Kidney epithelial cell (primary cell): ENCODE measurements at regions not wholly inside any gene's neighbourhood (a gene's known extent, or its start where the extent isn't known, plus 50 kb on each side); places are given as distances from the start of the nearest gene placed in this dataset.

Source experiments
- DNase-seq: peaks from one replicate; pipeline ENCODE4 v3.0.0-alpha.2; 2010; ENCODE audit warnings: low read depth
- H3K27me3 ChIP-seq: 2 replicates; pipeline ENCODE4 v1.6.0; 2011; ENCODE audit warnings: low read length; ENCODE audit not compliant: control insufficient read depth, insufficient read depth
- H3K36me3 ChIP-seq: 2 replicates; pipeline ENCODE4 v1.5.1; 2011; ENCODE audit warnings: low read length; ENCODE audit not compliant: control insufficient read depth, insufficient read depth
- H3K4me3 ChIP-seq: 2 replicates; pipeline ENCODE4 v1.5.1; 2011; ENCODE audit warnings: low read depth, mild to moderate bottlenecking, control low read depth, low read length
- TF ChIP-seq, protein P1 (sequence below): IDR thresholded peaks from 2 replicates; pipeline ENCODE4 v1.5.1; 2011; ENCODE audit warnings: mild to moderate bottlenecking, moderate library complexity, low read length, control low read depth, inconsistent platforms; ENCODE audit not compliant: insufficient read depth, poor library complexity, severe bottlenecking

GRCh38 chr14:104344818-104345620, 206.6 kb downstream of the KIF26A start:
- TF ChIP-seq, protein P1, sequence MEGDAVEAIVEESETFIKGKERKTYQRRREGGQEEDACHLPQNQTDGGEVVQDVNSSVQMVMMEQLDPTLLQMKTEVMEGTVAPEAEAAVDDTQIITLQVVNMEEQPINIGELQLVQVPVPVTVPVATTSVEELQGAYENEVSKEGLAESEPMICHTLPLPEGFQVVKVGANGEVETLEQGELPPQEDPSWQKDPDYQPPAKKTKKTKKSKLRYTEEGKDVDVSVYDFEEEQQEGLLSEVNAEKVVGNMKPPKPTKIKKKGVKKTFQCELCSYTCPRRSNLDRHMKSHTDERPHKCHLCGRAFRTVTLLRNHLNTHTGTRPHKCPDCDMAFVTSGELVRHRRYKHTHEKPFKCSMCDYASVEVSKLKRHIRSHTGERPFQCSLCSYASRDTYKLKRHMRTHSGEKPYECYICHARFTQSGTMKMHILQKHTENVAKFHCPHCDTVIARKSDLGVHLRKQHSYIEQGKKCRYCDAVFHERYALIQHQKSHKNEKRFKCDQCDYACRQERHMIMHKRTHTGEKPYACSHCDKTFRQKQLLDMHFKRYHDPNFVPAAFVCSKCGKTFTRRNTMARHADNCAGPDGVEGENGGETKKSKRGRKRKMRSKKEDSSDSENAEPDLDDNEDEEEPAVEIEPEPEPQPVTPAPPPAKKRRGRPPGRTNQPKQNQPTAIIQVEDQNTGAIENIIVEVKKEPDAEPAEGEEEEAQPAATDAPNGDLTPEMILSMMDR = no peak
- H3K36me3 ChIP-seq = no peaks in the 10 kb centered on the region
- no peak overlapping the region for H3K4me3 ChIP-seq
- H3K27me3 ChIP-seq = peaks cover 8% of the 10 kb centered on the region
- no peak for DNase-seq

DNA sequence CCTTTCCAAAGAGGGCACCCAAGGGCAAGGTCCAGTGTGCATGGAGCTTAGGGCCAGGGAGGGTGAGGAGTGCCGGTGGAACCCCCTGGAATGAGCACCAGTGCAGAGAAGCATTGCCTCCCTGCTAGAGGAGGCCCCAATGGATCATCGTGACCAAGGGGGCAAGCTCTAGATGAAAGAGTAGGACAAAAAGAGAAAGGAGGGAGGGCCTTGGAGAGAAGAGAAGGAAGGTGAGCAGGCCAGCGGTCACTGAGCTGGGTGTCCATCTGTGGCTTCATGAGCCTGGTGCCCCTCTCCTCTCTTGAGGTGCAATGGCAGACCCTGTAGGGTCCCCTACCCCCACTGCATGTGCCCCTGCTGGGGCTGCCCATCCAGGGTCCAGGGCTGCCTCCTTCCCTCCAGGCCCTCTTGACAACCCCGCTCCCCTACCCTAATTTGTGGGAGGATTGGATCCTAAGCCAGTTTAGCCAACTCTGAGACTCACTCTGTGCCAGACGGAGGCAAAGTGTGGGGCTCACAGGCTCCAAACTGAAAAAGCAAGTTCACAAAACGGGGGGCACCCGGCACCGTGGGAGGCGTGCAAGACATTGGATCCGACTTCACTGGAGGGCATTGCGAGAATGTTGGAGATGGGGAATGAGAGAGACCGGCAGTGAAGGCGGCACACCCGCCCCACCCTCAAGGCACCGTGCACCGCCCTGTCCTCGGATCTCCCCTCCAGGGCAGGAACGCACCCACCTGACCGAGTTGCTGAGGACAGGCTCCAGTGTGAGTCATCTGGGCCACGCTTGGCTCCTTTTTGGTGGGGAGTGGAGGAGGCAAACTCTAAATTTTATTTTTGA, 207.5 kb downstream of the KIF26A start:
- Histone ChIP-seq H3K36me3 (no peaks in the 10 kb centered on the region), H3K27me3 (peaks cover 8% of the 10 kb centered on the region), H3K4me3 (no peak overlapping the region)
- TF ChIP-seq, protein P1 = no peak
- DNase-seq = no peak

DNA sequence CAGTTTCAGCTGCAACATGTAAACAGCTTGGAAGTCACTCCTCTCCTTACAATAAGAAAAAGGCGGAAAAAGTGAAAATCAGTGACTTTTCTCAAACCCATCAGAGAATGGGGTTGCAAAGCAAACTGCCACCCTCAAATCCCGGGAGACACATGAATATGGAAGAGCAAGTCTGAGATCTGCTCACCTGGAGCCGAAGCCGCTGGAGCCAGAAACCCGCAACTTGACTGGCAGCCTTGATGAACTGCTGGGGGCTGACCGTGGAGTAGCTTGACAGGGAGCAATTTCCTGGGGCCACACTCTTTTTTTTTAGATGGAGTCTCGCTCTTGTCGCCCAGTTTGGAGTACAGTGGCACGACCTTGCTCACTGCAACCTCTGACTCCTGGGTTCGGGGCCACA, 208.2 kb downstream of the KIF26A start:
- Histone ChIP-seq H3K36me3 (no peaks in the 10 kb centered on the region), H3K27me3 (peaks cover 8% of the 10 kb centered on the region), H3K4me3 (no peak overlapping the region)
- TF ChIP-seq, protein P1 = no peak
- DNase-seq = no peak

DNA sequence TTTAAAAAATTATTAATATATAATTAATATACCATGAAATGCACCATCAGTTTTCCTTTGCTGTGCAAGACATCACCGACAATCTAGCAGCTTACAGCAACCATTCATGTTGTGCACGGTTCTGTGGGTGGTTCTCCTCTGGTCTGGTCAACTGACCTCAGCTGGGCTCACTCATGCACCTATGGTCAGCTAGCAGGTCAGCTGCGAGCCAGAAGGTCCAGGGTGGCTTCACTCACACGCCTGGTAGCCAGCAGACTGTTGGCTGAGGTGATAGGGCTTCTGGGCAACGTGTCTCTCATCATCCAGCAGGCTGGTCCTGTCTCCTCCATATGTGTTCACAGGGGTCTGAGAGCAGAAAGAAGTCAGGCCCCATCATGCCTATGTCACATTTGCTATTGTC, 210.4 kb downstream of the KIF26A start:
- no peaks in the 10 kb centered on the region for H3K27me3 ChIP-seq
- no peaks in the 10 kb centered on the region for H3K36me3 ChIP-seq
- DNase-seq = no peak
- H3K4me3 ChIP-seq = no peak overlapping the region
- TF ChIP-seq, protein P1 = no peak

DNA sequence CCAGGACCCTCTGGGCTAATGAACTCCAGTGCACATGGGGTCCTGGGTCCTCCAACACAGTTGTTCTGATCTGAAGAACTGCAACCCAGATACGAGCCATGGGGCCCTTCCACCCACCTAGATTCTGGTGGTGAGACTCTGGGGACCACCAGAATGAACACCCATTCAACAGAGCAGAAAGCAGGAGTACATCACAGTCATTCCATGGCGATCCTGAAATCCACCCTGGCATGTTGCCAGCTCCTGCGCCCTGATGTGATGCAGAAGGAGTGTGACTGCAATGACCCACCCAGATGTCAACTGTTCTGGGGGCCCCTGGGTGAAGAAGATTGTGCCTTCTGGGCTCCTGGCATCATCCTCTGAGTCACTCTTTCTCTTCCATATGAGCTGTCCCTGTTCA, 211.6 kb downstream of the KIF26A start:
- TF ChIP-seq, protein P1 = no peak
- no peak overlapping the region for H3K4me3 ChIP-seq
- no peaks in the 10 kb centered on the region for H3K27me3 ChIP-seq
- no peaks in the 10 kb centered on the region for H3K36me3 ChIP-seq
- DNase-seq = no peak
